Endothelial cell of umbilical vein (primary cell): ENCODE measurements at regions not wholly inside any gene's neighbourhood (a gene's known extent, or its start where the extent isn't known, plus 50 kb on each side); places are given as distances from the start of the nearest gene placed in this dataset.

Source experiments
- BruUV-seq: library from RNA; stranded (reverse); fragments of 400-500 nt; replicated peaks from 2 replicates; lab custom pipeline; 2021; lab: Mats Ljungman, UMichigan
- CTCF ChIA-PET: fragments of 300-600, 350-600 bp; sonication (Branson Sonifier 250); formaldehyde crosslinking; loops from one replicate; lab custom pipeline; 2021; ENCODE audit warnings: antibody characterized with exemption, inconsistent platforms; lab: Charles Lee
- POLR2A ChIA-PET: fragments of 300-600, 350-600 bp; sonication (Branson Sonifier 250); formaldehyde crosslinking; loops from one replicate; lab custom pipeline; 2021; ENCODE audit warnings: antibody characterized with exemption, inconsistent platforms; lab: Charles Lee
- DNase-seq: peaks from one replicate; pipeline ENCODE4 v3.0.0-alpha.2; 2011; ENCODE audit warnings: low read depth, low spot score
- FAIRE-seq: peaks from 2 replicates; lab custom pipeline; 2011; peaks lifted over from hg19 to GRCh38; lab: Jason Lieb, UNC
- H2AFZ ChIP-seq: 2 replicates; pipeline ENCODE4 v1.6.0; 2012; ENCODE audit warnings: low read depth, low read length, control low read depth, inconsistent platforms
- H3K27ac ChIP-seq: 2 replicates; pipeline ENCODE4 v1.5.1; 2011; ENCODE audit warnings: low read depth, mild to moderate bottlenecking, control low read depth, low read length, moderate library complexity; ENCODE audit not compliant: insufficient read depth
- H3K27me3 ChIP-seq, 2 experiments: 2 replicates each; pipeline versions ENCODE4 v1.6.0 to v1.6.1; 2011; ENCODE audit warnings: low read length in 2 of 2, mixed read lengths in 1 of 2; ENCODE audit not compliant: control insufficient read depth in 2 of 2, insufficient read depth in 2 of 2
- H3K36me3 ChIP-seq, 2 experiments: 2 replicates in 1 of 2; 3 replicates in 1 of 2; pipeline ENCODE4 v1.5.1; 2011; ENCODE audit warnings: low read length in 2 of 2, mild to moderate bottlenecking in 1 of 2, moderate library complexity in 1 of 2; ENCODE audit not compliant: control insufficient read depth in 2 of 2, insufficient read depth in 2 of 2; ENCODE audit errors: extremely low read depth in 1 of 2
- H3K4me1 ChIP-seq: 3 replicates; pipeline ENCODE4 v1.5.1; 2011; ENCODE audit warnings: mild to moderate bottlenecking, low read length; ENCODE audit not compliant: control insufficient read depth, insufficient read depth; ENCODE audit errors: extremely low read depth
- H3K4me2 ChIP-seq: 2 replicates; pipeline ENCODE4 v1.6.1; 2011; ENCODE audit warnings: low read length, control low read depth, mixed read lengths; ENCODE audit not compliant: insufficient read depth
- H3K4me3 ChIP-seq, 3 experiments: fragments of 200-600 bp in 1 of 3; sonication (generic), shearing (Covaris generic) in 1 of 3; replicated peaks in 1 of 3; 2 replicates each; pipeline ENCODE4 v1.5.1; 2011 to 2016; ENCODE audit warnings: control low read depth in 3 of 3, low read length in 3 of 3, mild to moderate bottlenecking in 2 of 3, inconsistent platforms in 1 of 3, low read depth in 1 of 3, moderate library complexity in 1 of 3; ENCODE audit not compliant: insufficient read depth in 1 of 3
- H3K79me2 ChIP-seq: 2 replicates; pipeline ENCODE4 v1.6.0; 2012; ENCODE audit warnings: low read length, inconsistent platforms; ENCODE audit not compliant: control insufficient read depth, insufficient read depth
- H3K9ac ChIP-seq: replicated peaks from 2 replicates; pipeline ENCODE3; 2011; ENCODE audit warnings: low read length, control low read depth; ENCODE audit not compliant: insufficient read depth; ENCODE audit errors: extremely low read depth
- H3K9me1 ChIP-seq: replicated peaks from 3 replicates; pipeline ENCODE4 v1.6.0; 2011; ENCODE audit warnings: mild to moderate bottlenecking, low read length; ENCODE audit not compliant: control insufficient read depth, insufficient read depth; ENCODE audit errors: extremely low read depth
- H3K9me3 ChIP-seq: replicated peaks from 2 replicates; pipeline ENCODE4 v1.5.1; 2012; ENCODE audit warnings: low read length, inconsistent platforms; ENCODE audit not compliant: control insufficient read depth, insufficient read depth
- H4K20me1 ChIP-seq: replicated peaks from 2 replicates; pipeline ENCODE3; 2011; ENCODE audit warnings: mild to moderate bottlenecking, low read length; ENCODE audit not compliant: control insufficient read depth, insufficient read depth; ENCODE audit errors: extremely low read depth
- CTCF ChIP-seq, 2 donors: IDR thresholded peaks; 1 replicate in 1 of 2; 2 replicates in 1 of 2; pipeline ENCODE4 v1.5.1; 2011; ENCODE audit warnings: low read length in 2 of 2, mild to moderate bottlenecking in 2 of 2, moderate library complexity in 2 of 2, control low read depth in 1 of 2, inconsistent platforms in 1 of 2, low read depth in 1 of 2; ENCODE audit not compliant: insufficient read depth in 1 of 2; ENCODE audit errors: extremely low read depth in 1 of 2
- EZH2 ChIP-seq: IDR thresholded peaks from 2 replicates; pipeline ENCODE4 v1.6.1; 2012; ENCODE audit warnings: borderline replicate concordance, low read depth, mild to moderate bottlenecking, moderate library complexity, low read length, inconsistent platforms; ENCODE audit not compliant: severe bottlenecking
- FOS ChIP-seq: IDR thresholded peaks from 2 replicates; pipeline ENCODE4 v1.6.1; 2011; ENCODE audit warnings: mild to moderate bottlenecking, low read length, moderate library complexity, borderline replicate concordance; ENCODE audit not compliant: insufficient read depth
- GATA2 ChIP-seq: IDR thresholded peaks from 2 replicates; pipeline ENCODE4 v1.7.0; 2011; ENCODE audit warnings: low read depth, mild to moderate bottlenecking, moderate library complexity, mixed read lengths, low read length; ENCODE audit not compliant: insufficient read length, insufficient read depth
- JUN ChIP-seq: IDR thresholded peaks from 2 replicates; pipeline ENCODE4 v1.6.1; 2011; ENCODE audit warnings: borderline replicate concordance, low read depth; ENCODE audit not compliant: insufficient read length, insufficient read depth
- MAX ChIP-seq: IDR thresholded peaks from 2 replicates; pipeline ENCODE4 v1.6.1; 2011; ENCODE audit not compliant: insufficient read depth, insufficient read length
- MYC ChIP-seq: IDR thresholded peaks from one replicate; pipeline ENCODE4 v1.6.1; 2011; ENCODE audit warnings: mild to moderate bottlenecking, low read depth, low read length
- POLR2A ChIP-seq: IDR thresholded peaks from 2 replicates; pipeline ENCODE4 v1.6.1; 2012; ENCODE audit warnings: low read depth, mild to moderate bottlenecking, control low read depth, low read length
- POLR2AphosphoS5 ChIP-seq: IDR thresholded peaks from 2 replicates; pipeline ENCODE4 v1.6.1; 2012; ENCODE audit warnings: low read depth, mild to moderate bottlenecking, control low read depth, low read length, moderate library complexity; ENCODE audit not compliant: insufficient read depth
- dilution Hi-C: fragments of 300-500 bp; cut with MboI; formaldehyde crosslinking; loops from one replicate; pipeline ENCODE4 v1.15.0; 2019; ENCODE audit warnings: low sequenced_read_pairs; ENCODE audit not compliant: extremely low pct_ligation_motif_present
- intact Hi-C: fragments of 100-400 bp; cut with micrococcal nuclease; formaldehyde crosslinking; loops from one replicate; pipeline ENCODE4 v1.10.0; 2022

GRCh38 chr5:99058466-99058865 lies 129.7 kb upstream of the CHD1 start:
- Histone ChIP-seq H3K27ac (no peak overlapping the region), H3K4me1 (peaks cover 10% of the 10 kb centered on the region), H3K9me3 (no peaks in the 10 kb centered on the region), H2AFZ (no peak overlapping the region), H3K9me1 (no peaks in the 10 kb centered on the region), H3K4me3 (no peak overlapping the region), H3K9ac (no peak overlapping the region), H3K36me3 (no peaks in the 10 kb centered on the region), H3K79me2 (no peaks in the 10 kb centered on the region), H3K4me2 (no peak overlapping the region), H4K20me1 (no peaks in the 10 kb centered on the region), H3K27me3 (no peaks in the 10 kb centered on the region)
- ChIA-PET POLR2A (no interaction called here), CTCF (interaction anchor here (0.7 to 3.8 kb wide), 7 partner anchors 14 to 1828 kb away, joined by 3 to 47 read pairs (median 6); no protein-coding TSS in a partner anchor)
- TF ChIP-seq GATA2 (no peak), MAX (no peak), CTCF (IDR thresholded peaks at IDR 0.05; ENCODE audit: extremely low read depth in 1 of 2, insufficient read depth in 1 of 2, low read depth in 1 of 2, low read length in 2 of 2) (no peak), POLR2A (no peak), FOS (no peak), JUN (no peak), POLR2AphosphoS5 (no peak), MYC (no peak), EZH2 (no peak)
- no TSS peak for BruUV-seq
- DNase-seq, result no peak
- dilution Hi-C loops (no loop called here), intact Hi-C loops (no loop called here)
- FAIRE-seq, result no peak
